HG03045 (cell line): ENCODE measurements at regions not wholly inside any gene's neighbourhood (a gene's known extent, or its start where the extent isn't known, plus 50 kb on each side); places are given as distances from the start of the nearest gene placed in this dataset.
"Not testable (repeated sequence)": the region's sequence is repeated elsewhere in the genome, so short reads cannot be mapped to it uniquely, and the experiment has no call there.

Experiments used
- ATAC-seq: cut with Tn5 transposase; IDR thresholded peaks from one replicate; pipeline ENCODE4 v1.9.1; 2021; ENCODE audit warnings: mild to moderate bottlenecking, moderate library complexity; ENCODE audit not compliant: unreplicated experiment

DNA sequence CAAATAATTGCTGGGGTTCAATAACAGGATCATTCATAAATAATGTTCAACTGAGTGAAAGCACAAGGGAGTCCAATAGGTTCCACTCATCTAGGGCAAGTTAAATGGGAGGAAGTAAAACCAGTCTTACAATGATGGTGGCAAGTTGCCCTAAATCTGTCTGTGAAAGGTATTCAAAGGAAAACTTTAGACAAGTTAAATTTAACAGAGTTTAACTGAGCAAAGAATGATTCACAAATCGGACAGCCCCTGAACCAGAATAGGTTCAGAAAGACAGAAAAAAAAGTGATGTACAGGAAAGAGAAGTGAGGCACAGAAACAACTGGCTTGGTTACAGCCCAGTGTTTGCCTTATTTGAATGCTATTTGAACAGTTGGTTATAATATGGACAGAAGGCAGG is 183.5 kb upstream of the ADGRL4 start:
- ATAC-seq = no peak

DNA sequence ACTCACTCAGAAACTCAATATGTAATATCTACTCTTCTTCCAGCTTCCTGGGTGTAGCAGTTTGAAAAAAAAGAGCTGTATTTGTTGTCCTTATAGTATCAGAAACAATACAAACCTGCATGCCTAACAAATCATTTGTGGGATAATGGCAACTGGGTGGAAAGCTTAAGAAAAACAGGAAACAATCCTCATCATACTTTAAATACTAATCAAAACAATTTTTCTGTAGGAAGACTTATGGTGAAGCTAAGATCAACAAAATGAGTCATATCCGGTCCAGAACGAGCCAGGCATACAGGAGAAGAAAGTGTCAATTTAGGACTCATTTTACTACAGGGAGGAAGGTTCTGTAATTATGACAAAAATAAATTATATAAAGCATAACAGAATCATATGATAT is 181.8 kb upstream of the ADGRL4 start:
- no peak for ATAC-seq

DNA sequence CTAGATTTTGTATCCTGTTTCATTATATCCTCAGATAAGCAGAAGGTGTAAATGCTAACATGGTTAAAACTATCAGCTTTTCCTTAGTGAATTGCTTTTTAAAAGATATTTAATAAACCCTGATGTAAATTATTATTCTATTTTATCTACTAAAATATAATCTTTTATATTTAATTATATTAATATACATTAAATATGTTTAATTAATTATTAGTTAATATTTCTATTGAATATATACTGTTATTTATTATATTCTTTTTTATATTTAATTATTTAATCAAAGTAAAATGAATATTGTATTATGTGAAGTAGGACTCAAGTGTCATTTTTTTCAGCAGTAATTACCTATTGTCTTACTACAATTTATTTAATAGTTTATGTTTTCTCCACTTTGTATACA is 179.7 kb upstream of the ADGRL4 start:
- ATAC-seq = no peak

DNA sequence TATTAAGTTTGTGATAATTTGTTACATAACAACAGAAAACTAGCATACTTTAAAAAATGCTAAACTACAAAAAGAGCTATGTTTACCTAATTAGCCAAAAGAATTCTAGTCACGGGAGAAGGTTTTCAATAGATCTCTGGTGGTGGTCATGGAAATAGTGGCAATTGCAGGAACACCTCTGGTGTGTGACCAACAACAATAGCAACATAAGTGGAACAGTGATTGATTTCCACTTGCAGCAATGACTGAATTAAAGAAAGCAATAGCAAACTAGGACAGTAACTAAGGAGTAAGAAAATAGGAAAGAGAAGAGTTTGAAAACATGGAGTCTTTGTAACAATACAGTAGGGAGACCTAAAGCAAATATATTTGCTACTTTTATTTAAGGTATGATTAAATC is 171.3 kb upstream of the ADGRL4 start:
- ATAC-seq = no peak

DNA sequence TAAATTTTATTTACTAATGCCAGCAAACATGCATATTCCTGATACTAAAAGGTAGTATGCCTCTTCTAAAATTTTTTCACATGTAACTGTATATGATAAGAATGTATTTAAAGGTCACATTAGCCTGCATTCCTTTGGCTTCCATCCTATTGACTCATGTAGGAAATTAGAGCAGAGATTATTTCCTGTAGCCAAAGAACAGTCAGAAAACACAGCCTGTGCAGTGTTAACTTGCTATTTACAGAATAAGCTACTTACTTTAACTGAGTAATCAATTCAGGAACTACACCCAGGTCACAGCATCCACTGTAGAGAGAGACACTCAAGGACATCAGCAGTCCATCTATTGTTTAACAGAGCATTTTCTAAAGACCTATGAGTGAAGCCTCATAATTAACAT is 154.5 kb upstream of the ADGRL4 start:
- ATAC-seq = no peak

DNA sequence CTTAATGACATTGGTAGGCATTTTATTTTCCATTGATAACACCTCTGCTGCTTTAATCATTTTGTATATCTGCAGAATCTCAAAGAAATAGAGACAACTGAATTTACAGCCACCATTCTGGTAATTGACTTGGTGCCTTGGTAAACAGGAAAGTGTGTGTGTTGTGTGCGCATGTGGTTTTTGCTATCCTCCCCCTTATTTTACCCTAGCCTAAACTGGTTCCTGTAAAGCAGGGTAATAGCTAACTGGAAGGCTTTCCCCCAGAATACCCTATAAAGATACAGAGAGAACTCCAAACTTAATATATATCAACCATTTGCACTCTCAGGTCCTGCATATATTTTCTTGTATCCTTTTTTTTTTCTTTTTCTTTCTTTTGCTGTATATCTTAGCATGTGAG is 149.5 kb upstream of the ADGRL4 start:
- no peak for ATAC-seq

DNA sequence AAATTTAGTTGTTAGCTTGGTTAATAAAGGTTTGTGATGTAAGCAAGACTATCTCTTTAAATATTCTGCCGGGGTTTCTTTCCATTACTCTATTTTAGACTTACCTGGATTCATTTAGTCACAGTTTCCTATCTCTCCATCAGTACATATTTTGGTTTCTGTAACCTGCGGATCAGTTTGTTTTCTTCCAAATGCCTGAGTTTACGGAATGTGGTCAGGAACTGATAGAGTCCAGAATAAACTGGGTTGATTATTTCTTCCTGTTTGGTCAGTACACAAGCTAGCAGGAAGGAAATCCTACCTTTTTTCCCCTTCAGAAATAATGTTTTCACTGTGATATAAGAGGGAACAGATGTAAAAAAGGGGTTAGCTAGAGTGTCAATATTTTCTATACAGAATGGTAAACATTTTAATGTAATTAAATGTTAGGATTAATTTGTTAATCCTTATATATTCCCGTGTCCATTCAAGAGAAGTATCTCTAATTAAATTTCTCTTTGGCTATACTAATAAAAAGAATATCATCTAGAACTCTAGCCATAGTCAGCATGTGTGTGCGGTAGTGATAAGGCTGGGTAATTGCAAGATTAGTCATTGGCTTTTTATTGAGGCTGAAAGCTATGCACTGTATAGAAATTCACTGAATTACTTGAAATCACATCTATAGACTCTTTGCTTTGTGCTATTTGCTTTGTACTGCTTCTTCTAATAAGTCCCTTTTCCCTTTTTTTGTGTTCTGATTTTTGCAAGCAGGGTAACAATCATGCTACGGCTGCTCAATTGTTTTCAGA is 144.7 kb upstream of the ADGRL4 start:
- ATAC-seq = no peak

DNA sequence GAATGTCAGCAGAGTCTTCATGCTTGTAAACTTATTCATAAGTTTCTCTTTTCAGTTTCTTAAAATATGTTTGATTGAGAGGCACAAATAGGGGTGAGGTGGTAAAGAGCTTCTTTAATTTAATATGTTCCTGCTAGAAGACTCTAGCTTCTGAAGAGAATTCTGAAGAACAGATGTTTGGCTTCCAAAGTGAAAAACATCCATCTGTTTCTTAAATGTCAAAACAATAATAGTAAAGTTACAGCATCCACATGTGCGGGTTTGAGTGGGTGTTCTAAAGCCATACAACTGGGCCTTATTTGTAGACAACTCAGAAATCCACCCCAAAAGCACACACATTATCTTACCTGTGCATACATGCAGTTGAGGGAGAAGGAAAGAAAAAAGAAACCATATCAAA is 144.0 kb upstream of the ADGRL4 start:
- ATAC-seq = no peak

DNA sequence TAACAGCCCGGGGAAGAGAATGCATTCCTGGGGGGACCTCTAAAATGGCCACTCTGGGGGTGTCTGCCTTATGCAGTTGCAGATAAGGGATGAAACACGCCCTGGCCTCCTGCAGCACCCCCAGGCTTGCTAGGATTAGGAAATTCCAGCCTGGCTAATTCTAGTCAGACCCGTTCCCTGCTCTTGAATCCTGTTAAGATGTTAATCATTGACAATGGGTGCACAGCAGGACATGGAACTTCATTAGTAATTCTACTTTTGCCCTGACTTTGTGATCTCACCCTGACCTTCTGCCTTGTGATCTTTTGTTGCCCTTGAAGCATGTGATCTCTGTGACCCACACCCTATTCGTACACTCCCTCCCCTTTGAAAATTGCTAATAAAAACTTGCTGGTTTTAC is 131.7 kb upstream of the ADGRL4 start:
- ATAC-seq = not testable (repeated sequence)

DNA sequence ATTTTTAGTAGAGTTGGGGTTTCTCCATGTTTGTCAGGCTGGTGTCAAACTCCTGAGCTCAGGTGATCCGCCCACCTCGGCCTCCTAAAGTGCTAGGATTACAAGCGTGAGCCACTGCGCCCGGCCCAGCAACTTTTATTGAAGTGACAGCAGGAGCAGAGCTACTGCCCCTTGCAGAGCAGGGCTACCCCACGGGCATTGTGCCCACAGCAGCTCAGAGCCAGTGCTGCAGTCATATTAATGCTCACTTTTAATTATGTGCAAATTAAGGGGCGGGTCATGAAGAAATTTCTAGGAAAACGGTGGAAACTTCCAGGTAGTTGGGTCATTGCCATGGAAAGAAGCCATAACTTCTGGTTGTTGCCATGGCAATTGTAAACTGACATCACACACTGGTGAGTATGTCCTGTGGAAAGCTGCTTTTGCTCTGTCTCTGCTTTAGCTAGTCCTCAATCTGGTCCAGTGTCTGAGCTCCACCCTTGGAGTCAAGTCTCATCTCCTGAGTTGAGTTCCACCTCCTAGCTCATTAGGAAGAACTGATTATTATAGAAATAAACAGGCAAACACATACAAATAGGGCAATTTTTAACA is 127.3 kb upstream of the ADGRL4 start:
- no peak for ATAC-seq

DNA sequence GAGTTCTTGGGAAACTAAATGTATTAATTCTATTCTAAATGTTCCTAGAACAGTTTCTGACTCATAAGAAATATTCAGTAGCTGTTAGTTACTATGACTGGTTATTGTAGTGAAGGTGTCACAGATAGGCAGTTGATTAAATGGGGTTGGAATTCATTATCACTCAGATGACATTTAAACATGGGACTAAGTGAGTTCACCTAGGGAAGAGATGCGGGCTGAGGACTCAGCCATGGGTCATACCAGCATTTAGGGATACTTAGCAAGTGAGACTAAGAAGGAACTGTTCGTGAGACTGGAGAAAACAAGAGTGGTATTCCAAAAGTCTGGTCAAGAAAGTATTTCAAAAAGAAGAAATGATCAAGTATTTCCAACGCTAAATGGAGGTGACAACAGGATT is 125.1 kb upstream of the ADGRL4 start:
- ATAC-seq = no peak

DNA sequence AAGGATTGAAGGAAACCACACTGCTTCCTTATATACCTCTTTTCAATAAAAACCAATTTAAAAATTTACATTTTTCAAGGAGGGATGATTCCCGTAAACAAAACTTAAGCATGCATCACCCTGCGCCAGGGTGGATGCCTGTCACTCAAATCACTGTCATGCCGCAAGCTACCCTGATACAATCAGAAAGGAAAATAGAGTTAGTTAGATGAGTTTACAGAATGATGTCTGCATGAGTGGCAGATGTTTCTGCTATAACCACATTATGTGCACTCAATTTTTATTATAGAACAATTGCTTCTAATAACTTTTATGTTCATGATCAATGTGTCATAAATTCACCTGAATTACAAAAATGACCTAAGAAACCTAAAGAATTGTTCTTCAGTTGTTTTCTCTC is 123.4 kb upstream of the ADGRL4 start:
- ATAC-seq = no peak

DNA sequence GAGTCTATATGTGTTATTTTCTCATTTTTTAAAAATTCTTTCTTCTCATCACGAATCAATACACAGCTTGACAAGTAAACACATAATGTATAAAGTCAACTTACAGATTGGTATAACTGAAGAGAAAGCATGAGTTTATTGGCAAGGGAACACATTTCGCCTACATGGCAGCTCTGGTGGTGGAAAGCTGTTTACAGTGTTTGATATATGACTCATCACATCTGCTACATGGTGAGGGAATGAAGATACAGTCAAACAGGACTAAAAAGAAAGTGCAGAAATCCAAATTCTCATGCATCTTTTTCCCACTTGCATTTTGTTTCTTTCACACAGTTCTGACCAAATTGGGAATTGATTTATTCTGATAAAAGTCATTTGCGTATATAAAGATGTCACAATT is 122.2 kb upstream of the ADGRL4 start:
- no peak for ATAC-seq

DNA sequence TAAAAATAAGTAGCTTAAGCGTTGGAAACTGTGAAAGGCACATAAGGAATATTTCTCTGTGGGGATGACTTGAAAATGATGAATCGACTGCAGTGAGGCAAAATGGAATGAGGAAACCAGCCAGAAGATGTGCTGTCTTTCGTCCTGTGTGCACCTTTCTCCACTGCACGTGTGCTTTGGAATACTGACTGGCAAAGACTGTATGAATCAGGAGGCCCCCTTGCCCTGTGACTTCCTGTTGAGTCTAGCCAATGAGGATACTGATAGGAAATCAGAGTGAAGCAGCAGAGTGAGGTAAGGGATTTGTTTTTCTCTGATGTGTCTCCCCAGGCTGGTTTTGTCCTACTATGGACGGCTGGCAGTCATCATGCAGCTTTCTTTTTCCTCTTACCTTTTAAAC is 118.2 kb upstream of the ADGRL4 start:
- no peak for ATAC-seq

DNA sequence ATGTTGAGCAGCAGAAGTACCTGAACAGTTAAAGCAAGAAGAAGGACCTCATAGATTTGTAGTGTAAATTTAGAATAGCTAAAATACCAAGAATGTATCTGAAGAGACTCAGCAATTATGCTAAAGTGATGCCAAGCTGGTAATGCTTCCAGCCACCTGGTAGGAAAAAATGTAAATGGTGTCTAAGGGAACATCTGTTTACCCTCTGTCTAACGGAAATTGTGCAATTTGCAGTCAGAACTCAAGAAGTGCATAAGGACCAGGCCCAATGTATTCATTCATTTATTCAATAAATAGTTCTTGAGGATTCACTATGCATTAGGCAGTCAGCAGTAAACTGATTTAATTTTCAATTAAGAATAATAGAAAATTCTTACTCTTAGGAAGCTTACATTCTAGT is 116.0 kb upstream of the ADGRL4 start:
- no peak for ATAC-seq

DNA sequence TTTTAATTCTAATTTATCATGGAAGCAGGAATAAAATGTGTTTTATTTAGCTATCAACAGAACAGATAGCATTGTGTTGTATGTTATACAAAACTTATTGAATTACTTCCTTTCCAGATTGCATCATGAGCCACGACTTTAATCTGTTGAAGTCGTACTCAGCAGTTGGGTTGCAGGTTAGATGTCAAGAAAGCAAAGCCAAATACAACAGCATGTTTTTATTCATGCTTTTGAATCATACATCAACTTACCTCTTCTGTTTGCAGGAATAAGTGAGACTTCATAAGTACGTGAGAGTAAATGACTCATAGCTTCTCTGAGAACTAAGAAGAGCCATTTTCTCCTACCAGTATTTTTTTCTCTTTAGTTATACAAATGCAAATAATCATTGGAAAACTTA is 110.8 kb upstream of the ADGRL4 start:
- ATAC-seq = no peak

DNA sequence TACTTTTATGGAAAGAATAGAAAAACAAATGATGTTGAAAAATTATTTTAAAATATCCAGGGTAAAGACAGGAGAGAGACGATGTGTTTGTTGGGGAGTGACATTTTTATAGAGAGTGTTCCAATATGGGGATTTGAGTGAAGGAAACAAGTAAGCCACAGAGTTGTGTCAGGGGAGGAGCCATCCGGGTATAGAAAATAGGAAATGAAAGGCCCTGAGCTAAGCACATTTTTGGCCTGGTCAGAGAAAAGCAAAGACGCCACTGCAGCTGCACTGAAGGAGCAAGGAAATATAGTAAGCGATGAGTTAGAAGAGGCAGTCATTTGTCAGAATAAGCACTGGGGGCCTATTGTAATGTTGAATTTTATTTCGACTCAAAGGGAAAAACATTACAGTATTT is 107.3 kb upstream of the ADGRL4 start:
- no peak for ATAC-seq

DNA sequence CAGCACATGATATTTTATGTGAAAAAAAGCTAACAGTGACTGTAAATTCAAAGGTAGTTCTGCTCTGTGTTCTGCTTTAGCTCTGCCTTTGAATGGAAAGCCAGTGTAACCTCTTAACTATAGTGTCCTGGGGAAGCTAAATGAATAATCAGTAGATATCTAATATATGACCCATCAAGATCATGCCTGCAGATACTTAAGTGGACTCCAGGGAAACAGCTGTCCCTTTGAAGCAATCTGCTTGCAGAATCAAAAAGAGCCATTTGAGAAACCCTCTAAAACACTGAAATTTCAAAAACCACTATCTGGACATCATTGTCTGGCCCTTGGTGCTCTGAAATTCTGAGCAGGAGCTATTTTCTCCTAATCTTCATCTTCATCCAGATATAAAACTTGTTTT is 104.2 kb upstream of the ADGRL4 start:
- ATAC-seq = no peak

DNA sequence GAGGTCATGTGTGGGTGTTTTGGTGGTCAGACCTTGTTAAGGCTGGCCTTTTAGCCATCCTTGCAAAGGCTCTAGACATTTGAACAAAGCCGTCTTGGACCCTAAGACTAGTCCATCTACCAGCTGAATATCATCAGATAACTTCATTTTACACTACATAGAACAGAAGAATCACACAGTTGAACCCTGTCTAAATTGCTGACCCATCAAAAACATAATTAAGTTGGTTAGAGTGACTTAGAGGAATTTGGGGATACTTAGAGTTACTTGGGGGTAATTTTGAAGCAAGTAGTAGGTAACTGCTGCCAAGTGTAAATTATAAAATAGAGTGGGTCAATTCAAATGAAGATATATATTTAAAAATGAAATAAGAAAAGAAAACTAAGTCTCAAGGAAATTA is 102.9 kb upstream of the ADGRL4 start:
- no peak for ATAC-seq

DNA sequence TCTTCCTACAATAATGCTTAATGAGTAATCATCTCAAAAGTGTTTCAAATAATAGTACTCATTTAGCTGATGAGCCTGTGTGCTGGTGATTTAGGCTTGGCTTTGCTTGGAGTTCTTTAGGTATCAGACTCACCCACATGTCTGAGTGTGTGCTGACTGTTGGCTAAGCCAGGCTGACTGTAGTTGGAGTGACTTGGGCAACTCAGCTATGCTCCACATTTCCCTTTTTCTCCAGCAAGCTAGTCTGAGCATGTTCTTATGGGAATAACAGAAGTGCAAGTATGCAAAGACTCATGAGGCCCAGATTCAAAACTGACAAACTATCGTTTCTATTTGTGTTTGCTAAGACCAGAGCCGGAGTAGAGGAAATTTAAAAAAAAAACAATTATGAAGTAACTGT is 99.0 kb upstream of the ADGRL4 start:
- no peak for ATAC-seq

DNA sequence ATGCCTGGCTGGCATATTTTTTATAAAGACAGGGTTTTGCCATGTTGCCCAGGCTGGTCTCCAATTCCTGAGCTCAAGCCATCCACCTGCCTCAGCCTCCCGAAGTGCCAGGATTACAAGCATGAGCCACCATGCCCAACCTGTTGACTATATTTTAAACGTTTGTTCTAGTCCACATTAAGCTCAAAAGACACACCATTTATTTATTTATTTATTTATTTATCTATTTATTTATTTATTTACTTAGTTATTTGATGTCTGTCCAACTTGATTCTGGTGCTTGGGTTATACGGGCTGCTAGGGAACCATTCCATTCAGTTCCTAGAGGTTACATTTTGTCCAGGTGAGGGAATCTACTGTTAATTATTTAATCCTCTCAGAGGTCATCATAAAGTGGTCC is 98.1 kb upstream of the ADGRL4 start:
- no peak for ATAC-seq

DNA sequence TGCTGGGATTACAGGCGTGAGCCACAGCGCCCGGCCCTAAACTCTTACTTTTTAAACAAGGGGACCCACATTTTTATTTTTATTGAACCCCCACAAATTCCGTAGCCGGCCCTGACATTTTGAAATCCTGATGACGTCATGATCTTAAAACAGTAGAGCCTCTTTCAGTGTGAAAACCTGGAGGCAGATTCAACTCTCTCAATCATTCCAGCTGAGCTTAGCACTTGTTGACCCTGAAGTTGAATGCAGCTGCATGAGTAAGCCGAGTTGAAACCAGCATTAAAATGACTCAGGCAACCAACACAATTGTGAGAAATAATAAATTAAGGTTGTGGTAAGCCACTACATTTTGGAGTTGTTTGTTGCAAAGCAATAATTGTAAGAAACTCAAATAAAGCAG is 93.9 kb upstream of the ADGRL4 start:
- ATAC-seq = no peak

DNA sequence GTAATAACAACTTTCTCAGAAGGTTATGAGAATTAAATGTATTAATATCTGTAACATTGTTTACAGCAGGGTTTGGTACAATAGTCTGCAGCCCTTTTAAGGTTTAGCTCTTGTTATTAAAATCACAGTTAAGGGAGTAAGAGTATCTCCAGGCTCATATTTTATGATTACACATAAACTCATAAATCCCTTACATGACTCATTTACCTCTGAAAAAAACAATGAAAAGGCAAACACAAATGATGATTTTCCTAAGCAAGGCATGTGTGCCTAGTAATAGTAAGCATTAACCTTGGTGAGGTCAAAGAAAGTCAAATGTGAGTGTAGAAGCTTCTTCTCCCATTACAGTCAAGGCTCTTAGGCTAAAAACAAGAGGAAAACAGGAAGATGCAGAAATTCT is 84.5 kb upstream of the ADGRL4 start:
- no peak for ATAC-seq
